ENCODE measurements at regions not wholly inside any gene's neighbourhood (a gene's known extent, or its start where the extent isn't known, plus 50 kb on each side); places are given as distances from the start of the nearest gene placed in this dataset.
"Not testable (repeated sequence)": the region's sequence is repeated elsewhere in the genome, so short reads cannot be mapped to it uniquely, and the experiment has no call there.

DNA sequence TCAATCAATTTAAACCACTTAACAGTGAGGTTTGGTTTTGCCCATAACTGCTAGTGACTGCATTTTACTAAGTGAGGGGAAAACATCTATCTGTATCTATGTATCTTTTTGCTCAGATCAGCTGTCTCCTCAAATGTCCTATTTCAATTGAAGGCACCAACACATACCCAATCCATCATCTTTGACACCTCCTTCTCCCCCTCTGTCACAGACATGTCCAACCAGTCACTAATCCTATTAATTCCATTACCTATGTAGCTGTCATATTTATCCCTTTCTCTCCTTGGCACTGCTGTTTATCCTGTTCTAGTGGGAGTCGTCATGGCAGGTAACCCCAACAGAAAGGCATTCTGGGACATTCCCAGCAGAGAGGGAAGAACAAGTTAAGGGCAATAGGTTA lies 975.2 kb upstream of the AUTS2 start:
- H3K27me3 ChIP-seq (ENCODE audit: control insufficient read depth, low read length), result no peaks in the 10 kb centered on the region
- no peaks in the 10 kb centered on the region for H3K9me2 ChIP-seq (replicated peaks; ENCODE audit: control insufficient read depth, low read length)
- H3K4me1 ChIP-seq (ENCODE audit: control insufficient read depth, low read length), result no peaks in the 10 kb centered on the region
- H4K20me1 ChIP-seq (ENCODE audit: control insufficient read depth, insufficient read depth, low read depth, low read length), result no peaks in the 10 kb centered on the region
- H3K4me3 ChIP-seq (ENCODE audit: low read length), result no peak overlapping the region
- H3K27ac ChIP-seq (ENCODE audit: low read depth, low read length), result no peak overlapping the region
- no peaks in the 10 kb centered on the region for H3F3A ChIP-seq (ENCODE audit: control insufficient read depth, insufficient read depth)
- H3K36me3 ChIP-seq (ENCODE audit: control insufficient read depth, low read length), result no peaks in the 10 kb centered on the region
- H3K4me2 ChIP-seq (ENCODE audit: low read length), result no peak overlapping the region
- TF ChIP-seq EZH2phosphoT487 (IDR thresholded peaks at IDR 0.05; ENCODE audit: borderline replicate concordance, low read length), result no peak
- TF ChIP-seq, protein P1, sequence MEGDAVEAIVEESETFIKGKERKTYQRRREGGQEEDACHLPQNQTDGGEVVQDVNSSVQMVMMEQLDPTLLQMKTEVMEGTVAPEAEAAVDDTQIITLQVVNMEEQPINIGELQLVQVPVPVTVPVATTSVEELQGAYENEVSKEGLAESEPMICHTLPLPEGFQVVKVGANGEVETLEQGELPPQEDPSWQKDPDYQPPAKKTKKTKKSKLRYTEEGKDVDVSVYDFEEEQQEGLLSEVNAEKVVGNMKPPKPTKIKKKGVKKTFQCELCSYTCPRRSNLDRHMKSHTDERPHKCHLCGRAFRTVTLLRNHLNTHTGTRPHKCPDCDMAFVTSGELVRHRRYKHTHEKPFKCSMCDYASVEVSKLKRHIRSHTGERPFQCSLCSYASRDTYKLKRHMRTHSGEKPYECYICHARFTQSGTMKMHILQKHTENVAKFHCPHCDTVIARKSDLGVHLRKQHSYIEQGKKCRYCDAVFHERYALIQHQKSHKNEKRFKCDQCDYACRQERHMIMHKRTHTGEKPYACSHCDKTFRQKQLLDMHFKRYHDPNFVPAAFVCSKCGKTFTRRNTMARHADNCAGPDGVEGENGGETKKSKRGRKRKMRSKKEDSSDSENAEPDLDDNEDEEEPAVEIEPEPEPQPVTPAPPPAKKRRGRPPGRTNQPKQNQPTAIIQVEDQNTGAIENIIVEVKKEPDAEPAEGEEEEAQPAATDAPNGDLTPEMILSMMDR (IDR thresholded peaks at IDR 0.05; ENCODE audit: low read depth, low read length, poor library complexity, severe bottlenecking), result no peak
- H3K79me2 ChIP-seq (ENCODE audit: control insufficient read depth, low read length), result no peaks in the 10 kb centered on the region
- H3K9me3 ChIP-seq (ENCODE audit: control insufficient read depth, insufficient read depth, low read length), result peaks cover 3% of the 10 kb centered on the region; the same call in 1 of the 2 replicates

DNA sequence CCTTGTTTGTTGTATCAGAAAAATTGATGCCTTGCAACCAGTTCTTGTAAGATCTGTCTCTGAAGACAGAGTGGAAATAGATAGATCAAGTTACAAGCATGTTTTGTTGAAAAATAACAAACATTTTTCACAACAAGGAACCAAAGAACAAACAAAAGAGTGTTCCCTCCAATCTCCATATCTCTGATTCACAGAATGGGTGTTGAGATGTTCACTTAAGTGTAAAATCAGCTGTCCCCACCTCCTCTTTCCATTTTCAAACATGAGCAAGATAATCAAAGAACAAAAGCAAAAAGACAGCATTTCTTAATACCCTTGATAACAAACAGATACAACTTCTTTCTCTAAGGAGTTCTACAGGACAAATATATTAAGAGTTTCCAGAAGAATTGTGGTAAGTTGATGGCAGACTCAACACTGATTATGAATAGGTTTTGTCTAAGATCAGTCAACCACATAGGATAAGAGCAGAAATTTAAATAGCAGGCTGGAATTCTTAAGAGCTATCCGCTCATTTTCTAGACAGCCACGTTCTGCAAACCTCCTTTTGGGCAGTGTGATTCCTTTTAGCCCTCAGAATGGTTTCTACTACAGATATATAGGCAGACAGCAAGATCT lies 970.9 kb upstream of the AUTS2 start:
- Histone ChIP-seq H3F3A (ENCODE audit: control insufficient read depth, insufficient read depth) (no peaks in the 10 kb centered on the region), H3K4me1 (ENCODE audit: control insufficient read depth, low read length) (no peaks in the 10 kb centered on the region), H3K4me2 (ENCODE audit: low read length) (no peak overlapping the region), H3K9me3 (ENCODE audit: control insufficient read depth, insufficient read depth, low read length) (peaks cover 3% of the 10 kb centered on the region; the same call in 1 of the 2 replicates), H4K20me1 (ENCODE audit: control insufficient read depth, insufficient read depth, low read depth, low read length) (no peaks in the 10 kb centered on the region), H3K4me3 (ENCODE audit: low read length) (no peak overlapping the region), H3K9me2 (replicated peaks; ENCODE audit: control insufficient read depth, low read length) (no peaks in the 10 kb centered on the region), H3K27ac (ENCODE audit: low read depth, low read length) (no peak overlapping the region), H3K27me3 (ENCODE audit: control insufficient read depth, low read length) (no peaks in the 10 kb centered on the region), H3K79me2 (ENCODE audit: control insufficient read depth, low read length) (no peaks in the 10 kb centered on the region), H3K36me3 (ENCODE audit: control insufficient read depth, low read length) (no peaks in the 10 kb centered on the region)
- TF ChIP-seq, protein P1 (IDR thresholded peaks at IDR 0.05; ENCODE audit: low read depth, low read length, poor library complexity, severe bottlenecking), result no peak
- TF ChIP-seq EZH2phosphoT487 (IDR thresholded peaks at IDR 0.05; ENCODE audit: borderline replicate concordance, low read length), result no peak

DNA sequence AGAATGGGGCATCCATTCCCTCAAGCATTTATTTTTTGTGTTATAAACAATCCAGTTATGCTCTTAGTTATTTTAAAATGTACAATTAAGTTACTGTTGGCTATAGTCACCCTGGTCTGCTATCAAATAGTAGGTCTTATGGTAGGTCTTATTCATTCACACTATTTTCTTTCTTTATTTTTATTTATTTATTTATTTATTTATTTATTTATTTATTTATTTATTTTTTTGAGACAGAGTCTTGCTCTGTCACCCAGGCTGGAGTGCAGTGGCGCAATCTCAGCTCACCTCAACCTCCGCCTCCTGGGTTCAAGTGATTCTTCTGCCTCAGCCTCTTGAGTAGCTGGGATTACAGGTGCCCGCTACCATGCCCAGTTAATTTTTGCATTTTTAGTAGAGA lies 967.4 kb upstream of the AUTS2 start:
- not testable (repeated sequence) for H3K36me3 ChIP-seq (ENCODE audit: control insufficient read depth, low read length); H3K9me3 ChIP-seq (ENCODE audit: control insufficient read depth, insufficient read depth, low read length); H4K20me1 ChIP-seq (ENCODE audit: control insufficient read depth, insufficient read depth, low read depth, low read length); H3K9me2 ChIP-seq (replicated peaks; ENCODE audit: control insufficient read depth, low read length); H3K4me1 ChIP-seq (ENCODE audit: control insufficient read depth, low read length); H3K4me3 ChIP-seq (ENCODE audit: low read length); H3K27ac ChIP-seq (ENCODE audit: low read depth, low read length); H3K4me2 ChIP-seq (ENCODE audit: low read length); H3F3A ChIP-seq (ENCODE audit: control insufficient read depth, insufficient read depth); H3K27me3 ChIP-seq (ENCODE audit: control insufficient read depth, low read length); H3K79me2 ChIP-seq (ENCODE audit: control insufficient read depth, low read length)

DNA sequence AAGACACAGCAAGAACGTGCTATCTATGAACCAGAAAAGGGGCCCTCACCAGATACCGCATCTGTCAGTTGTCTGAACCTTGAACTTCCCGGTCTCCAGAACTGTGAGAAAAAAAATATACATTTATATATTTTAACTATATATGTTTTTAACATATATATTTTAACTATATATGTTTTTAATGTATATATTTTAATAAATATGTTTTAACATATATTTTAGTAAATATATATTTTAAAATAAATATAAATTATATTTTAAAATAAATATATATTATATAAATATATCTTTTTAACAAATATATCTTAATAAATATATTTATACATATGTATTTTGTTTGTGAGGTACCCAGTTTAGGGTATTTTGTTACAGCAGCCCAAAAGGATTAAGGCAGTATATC lies 958.2 kb upstream of the AUTS2 start:
- H3K9me2 ChIP-seq (replicated peaks; ENCODE audit: control insufficient read depth, low read length), result no peaks in the 10 kb centered on the region
- no peaks in the 10 kb centered on the region for H4K20me1 ChIP-seq (ENCODE audit: control insufficient read depth, insufficient read depth, low read depth, low read length)
- no peaks in the 10 kb centered on the region for H3K27me3 ChIP-seq (ENCODE audit: control insufficient read depth, low read length)
- peaks cover 5% of the 10 kb centered on the region; the same call in 1 of the 2 replicates for H3K9me3 ChIP-seq (ENCODE audit: control insufficient read depth, insufficient read depth, low read length)
- no peak overlapping the region for H3K4me3 ChIP-seq (ENCODE audit: low read length)
- TF ChIP-seq, protein P1 (IDR thresholded peaks at IDR 0.05; ENCODE audit: low read depth, low read length, poor library complexity, severe bottlenecking), result no peak
- no peak for TF ChIP-seq EZH2phosphoT487 (IDR thresholded peaks at IDR 0.05; ENCODE audit: borderline replicate concordance, low read length)
- no peaks in the 10 kb centered on the region for H3F3A ChIP-seq (ENCODE audit: control insufficient read depth, insufficient read depth)
- no peaks in the 10 kb centered on the region for H3K36me3 ChIP-seq (ENCODE audit: control insufficient read depth, low read length)
- H3K4me1 ChIP-seq (ENCODE audit: control insufficient read depth, low read length), result no peaks in the 10 kb centered on the region
- no peak overlapping the region for H3K4me2 ChIP-seq (ENCODE audit: low read length)
- no peak overlapping the region for H3K27ac ChIP-seq (ENCODE audit: low read depth, low read length)
- no peaks in the 10 kb centered on the region for H3K79me2 ChIP-seq (ENCODE audit: control insufficient read depth, low read length)

Data from DOHH2 (cell line).